Sigmoid colon (tissue), 6 donors: ENCODE measurements at regions not wholly inside any gene's neighbourhood (a gene's known extent, or its start where the extent isn't known, plus 50 kb on each side); places are given as distances from the start of the nearest gene placed in this dataset.

ENCODE experiments used
- DNase-seq: peaks from one replicate; pipeline ENCODE4 v3.0.0-alpha.2; 2019
- H3K27ac ChIP-seq, 4 donors: fragments of 200-600 bp; sonication (generic); one replicate each; pipeline ENCODE4 v1.5.1; 2016 to 2019; ENCODE audit warnings: mild to moderate bottlenecking in 1 of 4
- H3K27me3 ChIP-seq, 3 donors: fragments of 200-600 bp; sonication (generic); one replicate each; pipeline ENCODE4 v1.5.1; 2019; ENCODE audit warnings: mild to moderate bottlenecking in 1 of 3
- H3K36me3 ChIP-seq, 4 donors: fragments of 200-600 bp; sonication (generic); one replicate each; pipeline ENCODE4 v1.5.1; 2016 to 2019
- H3K4me1 ChIP-seq, 4 donors: fragments of 200-600 bp; sonication (generic); one replicate each; pipeline ENCODE4 v1.5.1; 2017 to 2019
- H3K4me3 ChIP-seq, 4 donors: fragments of 200-600 bp; sonication (generic); one replicate each; pipeline ENCODE4 v1.5.1; 2017 to 2019; ENCODE audit warnings: mild to moderate bottlenecking in 2 of 4, moderate library complexity in 1 of 4
- H3K9me3 ChIP-seq, 4 donors: fragments of 200-600 bp in 3 of 4; sonication (generic) in 3 of 4; one replicate each; pipeline versions ENCODE4 v1.5.1 to v1.6.1; 2013 to 2019
- EP300 ChIP-seq, 4 donors: sonication (generic); formaldehyde crosslinking; IDR thresholded peaks; one replicate each; pipeline ENCODE4 v1.6.1; 2017; ENCODE audit warnings: antibody characterized with exemption in 4 of 4
- POLR2A ChIP-seq, 2 donors: fragments of 450-650 bp; IDR thresholded peaks; one replicate each; pipeline ENCODE4 v1.6.1; 2016; ENCODE audit warnings: antibody characterized with exemption in 2 of 2, mild to moderate bottlenecking in 2 of 2, moderate library complexity in 2 of 2
- POLR2AphosphoS5 ChIP-seq, 4 donors: sonication (generic); formaldehyde crosslinking; IDR thresholded peaks; one replicate each; pipeline ENCODE4 v1.6.1; 2017; ENCODE audit warnings: antibody characterized with exemption in 4 of 4
- WGBS, 2 donors: extraction: QIAGEN DNeasy Blood & Tissue Kit; methylation state at CpG; one replicate each; pipeline ENCODE4 v1.1.7; 2013; 5-methylcytosine and 5-hydroxymethylcytosine counted together
- intact Hi-C: fragments of 100-400 bp; cut with DNase I; formaldehyde crosslinking; loops from one replicate; pipeline ENCODE4 v1.15.1; 2023
- TF ChIP-seq, protein P1 (sequence below), 4 experiments: fragments of 450-650 bp in 3 of 4; fragments of 200-600 bp in 1 of 4; IDR thresholded peaks; one replicate each; pipeline ENCODE4 v1.5.1; 2016 to 2019; ENCODE audit warnings: antibody characterized with exemption in 4 of 4, mild to moderate bottlenecking in 3 of 4, moderate library complexity in 2 of 4
- donor health status: healthy with polysubstance abuse.
- donor health status: healthy.

DNA sequence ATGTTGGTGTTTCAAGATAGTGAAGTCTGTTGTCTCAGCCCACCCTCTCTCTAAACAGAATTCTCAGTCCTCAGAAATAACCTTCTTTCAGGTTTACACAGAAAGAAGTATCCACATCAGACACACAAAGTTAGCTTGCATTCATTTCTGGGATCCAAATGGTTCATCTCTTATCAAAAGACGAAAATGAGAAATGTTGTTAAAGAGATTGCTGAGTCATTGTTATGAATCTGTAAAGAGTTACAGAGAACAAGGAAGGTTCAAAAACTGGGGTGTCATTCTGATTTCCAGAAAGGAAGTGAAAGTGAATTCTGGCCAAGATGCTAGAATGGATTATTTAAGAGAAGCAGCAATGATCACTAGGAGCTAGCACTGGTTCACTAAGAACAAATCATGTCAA is 90.5 kb upstream of the ATXN1 start:
- 18 to 33% methylated on average over 1 of the region's 1 CpG for WGBS, 2 donors
- H3K27me3 ChIP-seq: no peaks in the 10 kb centered on the region
- intact Hi-C loops: no loop called here
- no peaks in the 10 kb centered on the region for H3K9me3 ChIP-seq
- H3K4me3 ChIP-seq: no peak overlapping the region
- no peak for TF ChIP-seq EP300 (IDR thresholded peaks at IDR 0.05)
- TF ChIP-seq POLR2A (IDR thresholded peaks at IDR 0.05): no peak
- TF ChIP-seq POLR2AphosphoS5 (IDR thresholded peaks at IDR 0.05): no peak
- TF ChIP-seq, protein P1, sequence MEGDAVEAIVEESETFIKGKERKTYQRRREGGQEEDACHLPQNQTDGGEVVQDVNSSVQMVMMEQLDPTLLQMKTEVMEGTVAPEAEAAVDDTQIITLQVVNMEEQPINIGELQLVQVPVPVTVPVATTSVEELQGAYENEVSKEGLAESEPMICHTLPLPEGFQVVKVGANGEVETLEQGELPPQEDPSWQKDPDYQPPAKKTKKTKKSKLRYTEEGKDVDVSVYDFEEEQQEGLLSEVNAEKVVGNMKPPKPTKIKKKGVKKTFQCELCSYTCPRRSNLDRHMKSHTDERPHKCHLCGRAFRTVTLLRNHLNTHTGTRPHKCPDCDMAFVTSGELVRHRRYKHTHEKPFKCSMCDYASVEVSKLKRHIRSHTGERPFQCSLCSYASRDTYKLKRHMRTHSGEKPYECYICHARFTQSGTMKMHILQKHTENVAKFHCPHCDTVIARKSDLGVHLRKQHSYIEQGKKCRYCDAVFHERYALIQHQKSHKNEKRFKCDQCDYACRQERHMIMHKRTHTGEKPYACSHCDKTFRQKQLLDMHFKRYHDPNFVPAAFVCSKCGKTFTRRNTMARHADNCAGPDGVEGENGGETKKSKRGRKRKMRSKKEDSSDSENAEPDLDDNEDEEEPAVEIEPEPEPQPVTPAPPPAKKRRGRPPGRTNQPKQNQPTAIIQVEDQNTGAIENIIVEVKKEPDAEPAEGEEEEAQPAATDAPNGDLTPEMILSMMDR (IDR thresholded peaks at IDR 0.05): no peak
- H3K4me1 ChIP-seq: no peaks in the 10 kb centered on the region
- no peak for DNase-seq
- H3K27ac ChIP-seq: no peak overlapping the region
- H3K36me3 ChIP-seq: no peaks in the 10 kb centered on the region

DNA sequence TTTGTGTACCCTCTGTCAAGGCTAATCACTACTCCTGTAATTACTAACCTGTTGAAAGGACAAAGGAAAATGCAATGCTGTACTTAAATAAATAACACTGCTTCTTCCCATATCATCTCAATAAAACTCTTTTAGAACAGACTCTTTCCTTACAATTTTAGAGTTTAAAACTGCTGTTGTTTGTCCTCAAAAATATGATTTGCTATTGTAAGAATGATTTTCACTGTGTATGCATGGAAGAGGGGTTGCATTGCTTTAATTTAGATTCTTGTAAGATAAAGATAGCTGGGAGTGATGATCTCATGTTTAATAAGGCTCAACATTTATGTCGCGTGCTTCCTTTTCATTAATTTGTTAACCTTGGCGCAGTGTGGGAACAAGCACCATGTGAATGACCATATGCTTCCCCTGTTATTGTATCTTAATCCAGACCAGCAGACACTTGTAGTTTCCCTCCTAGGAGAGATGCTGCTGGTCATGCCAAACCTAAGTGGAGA is 89.8 kb upstream of the ATXN1 start:
- 87 to 89% methylated on average over 3 of the region's 3 CpGs for WGBS, 2 donors

DNA sequence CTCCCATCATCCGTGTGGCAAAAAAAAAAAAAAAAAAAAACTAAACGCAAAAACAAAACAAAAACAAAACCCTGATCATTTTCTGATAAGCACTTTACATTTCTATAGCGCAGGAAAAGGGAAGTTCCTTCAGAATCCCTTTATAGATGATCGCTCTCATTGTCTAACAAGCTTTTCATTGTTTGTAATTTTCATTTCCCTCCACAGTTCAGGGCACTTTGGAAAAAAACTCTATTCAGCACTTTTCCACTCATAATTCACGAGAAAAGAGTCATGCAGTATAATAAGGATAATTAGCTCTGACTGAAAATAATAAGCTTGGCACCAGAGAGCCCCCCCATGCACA is 89.4 kb upstream of the ATXN1 start:
- intact Hi-C loops: no loop called here
- TF ChIP-seq EP300 (IDR thresholded peaks at IDR 0.05): no peak
- TF ChIP-seq POLR2AphosphoS5 (IDR thresholded peaks at IDR 0.05): no peak
- TF ChIP-seq POLR2A (IDR thresholded peaks at IDR 0.05): no peak
- TF ChIP-seq, protein P1 (IDR thresholded peaks at IDR 0.05): no peak
- H3K9me3 ChIP-seq: no peaks in the 10 kb centered on the region
- no peaks in the 10 kb centered on the region for H3K4me1 ChIP-seq
- no peaks in the 10 kb centered on the region for H3K27me3 ChIP-seq
- H3K36me3 ChIP-seq: no peaks in the 10 kb centered on the region
- no peak overlapping the region for H3K27ac ChIP-seq
- H3K4me3 ChIP-seq: no peak overlapping the region
- WGBS, 2 donors: 60 to 67% methylated on average over 5 of the region's 5 CpGs
- no peak for DNase-seq

More for the DNA sequence above, 89.8 kb upstream of the ATXN1 start:
- H3K9me3 ChIP-seq: no peaks in the 10 kb centered on the region
- intact Hi-C loops: no loop called here
- H3K27me3 ChIP-seq: no peaks in the 10 kb centered on the region
- no peaks in the 10 kb centered on the region for H3K36me3 ChIP-seq
- DNase-seq: no peak
- TF ChIP-seq, protein P1 (IDR thresholded peaks at IDR 0.05): no peak
- TF ChIP-seq EP300 (IDR thresholded peaks at IDR 0.05) (no peak), POLR2AphosphoS5 (IDR thresholded peaks at IDR 0.05) (no peak), POLR2A (IDR thresholded peaks at IDR 0.05) (no peak)
- no peak overlapping the region for H3K4me3 ChIP-seq
- H3K4me1 ChIP-seq: no peaks in the 10 kb centered on the region
- no peak overlapping the region for H3K27ac ChIP-seq

DNA sequence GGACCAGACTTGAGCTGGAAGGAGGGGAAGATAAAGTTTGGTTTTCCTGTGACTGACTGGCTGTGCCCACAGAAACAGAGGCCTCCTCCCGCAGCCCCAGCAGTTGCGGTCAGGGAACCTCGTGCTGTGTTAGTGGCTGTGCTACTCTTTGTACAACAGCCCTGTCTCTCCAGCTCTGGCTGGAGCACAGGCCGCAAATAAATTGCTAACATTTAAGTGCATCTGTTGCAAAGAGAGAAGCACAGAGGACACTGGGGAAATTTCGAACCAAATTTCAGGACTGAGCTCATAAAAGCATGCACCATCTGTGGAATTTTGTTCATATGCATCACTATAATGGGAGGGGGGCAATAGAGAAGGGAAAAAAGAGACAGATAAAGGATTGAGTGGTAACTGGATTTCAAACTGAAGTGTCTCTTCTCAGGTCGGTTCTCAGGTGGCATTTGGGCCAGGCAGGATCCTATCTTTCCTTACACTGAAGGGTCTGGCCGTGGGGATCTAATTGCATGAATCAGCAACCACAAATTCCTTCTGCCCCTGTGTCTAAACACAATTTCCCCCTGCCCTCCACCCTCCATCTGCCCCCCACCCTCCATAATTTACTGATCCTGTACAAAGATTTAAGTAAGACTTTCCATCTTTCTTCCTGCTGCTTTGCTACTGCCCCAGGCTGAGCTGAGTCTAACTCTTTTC is 88.9 kb upstream of the ATXN1 start:
- Histone ChIP-seq H3K4me3 (no peak overlapping the region), H3K9me3 (no peaks in the 10 kb centered on the region), H3K27ac (no peak overlapping the region), H3K4me1 (no peaks in the 10 kb centered on the region), H3K36me3 (no peaks in the 10 kb centered on the region), H3K27me3 (no peaks in the 10 kb centered on the region)
- DNase-seq: no peak
- intact Hi-C loops: no loop called here
- WGBS, 2 donors: 58 to 78% methylated on average over 7 of the region's 7 CpGs
- no peak for TF ChIP-seq EP300 (IDR thresholded peaks at IDR 0.05)
- no peak for TF ChIP-seq POLR2A (IDR thresholded peaks at IDR 0.05)
- TF ChIP-seq, protein P1 (IDR thresholded peaks at IDR 0.05): no peak
- TF ChIP-seq POLR2AphosphoS5 (IDR thresholded peaks at IDR 0.05): no peak
